HG03457 (cell line): ENCODE measurements at regions not wholly inside any gene's neighbourhood (a gene's known extent, or its start where the extent isn't known, plus 50 kb on each side); places are given as distances from the start of the nearest gene placed in this dataset.

ENCODE experiments used
- ATAC-seq: cut with Tn5 transposase; IDR thresholded peaks from one replicate; pipeline ENCODE4 v1.9.1; 2021; ENCODE audit warnings: moderate number of reproducible peaks; ENCODE audit not compliant: unreplicated experiment

DNA sequence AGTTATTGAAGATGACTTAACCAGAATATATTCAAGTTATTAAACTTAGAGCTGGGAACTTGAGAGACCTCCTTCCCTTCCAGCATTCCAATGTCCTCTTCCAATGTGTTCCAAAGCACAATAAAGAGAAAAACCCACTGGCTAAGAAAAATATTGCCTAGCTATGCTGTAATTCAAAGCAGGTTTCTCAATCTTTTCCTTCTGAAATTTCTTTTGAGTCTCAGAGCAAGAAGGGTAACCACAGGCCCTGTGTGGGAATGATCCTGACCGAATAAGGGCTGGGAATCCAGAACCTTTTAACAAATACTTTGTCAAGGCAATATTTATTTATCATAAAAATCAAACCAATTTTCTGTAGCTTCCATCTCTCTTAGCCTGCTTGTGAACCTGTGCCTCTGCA lies 150.7 kb upstream of the SFRP2 start:
- ATAC-seq, result no peak

DNA sequence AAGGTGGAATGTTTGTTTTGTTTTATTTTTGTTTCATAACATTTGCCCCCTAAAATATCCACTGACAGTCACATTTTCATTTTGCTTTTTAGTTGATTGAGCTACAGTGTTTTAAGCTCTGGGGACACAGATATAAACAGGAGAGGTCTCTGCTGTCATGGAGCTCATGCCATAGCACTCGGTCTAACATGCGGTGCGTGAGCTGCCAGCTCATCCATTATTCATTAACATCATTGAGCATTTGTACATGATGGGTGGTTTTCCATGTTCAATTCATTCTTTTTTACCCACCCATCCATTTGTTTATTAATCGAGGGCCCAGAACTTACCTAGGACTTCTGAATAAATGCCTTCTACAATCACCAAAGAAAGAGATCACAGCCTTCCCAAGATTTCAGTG lies 150.1 kb upstream of the SFRP2 start:
- no peak for ATAC-seq

DNA sequence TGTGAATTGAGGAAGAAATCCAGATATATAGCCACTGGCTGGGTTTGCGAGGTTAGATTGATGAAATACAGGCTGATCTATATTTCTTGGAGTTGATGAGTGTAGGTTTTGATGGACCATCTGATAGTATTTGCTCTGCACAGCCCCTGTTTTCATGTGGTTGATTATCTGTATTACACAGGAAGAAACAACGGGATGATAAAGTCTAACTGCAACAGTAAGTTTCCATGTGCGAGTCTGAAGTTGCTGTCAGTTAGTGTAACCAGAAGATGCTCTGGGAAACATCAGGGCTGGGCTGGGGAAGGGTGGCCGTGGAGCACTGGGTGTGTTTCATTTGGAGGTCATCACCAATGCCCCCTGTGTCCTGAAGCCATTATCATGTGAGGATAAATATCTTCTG lies 148.4 kb upstream of the SFRP2 start:
- no peak for ATAC-seq

- ATAC-seq, result no peak
Measured at GRCh38 chr4:153936121-153936520, 147.2 kb upstream of the SFRP2 start.

- ATAC-seq, result no peak
Measured at GRCh38 chr4:153934688-153935017, 145.8 kb upstream of the SFRP2 start.

- no peak for ATAC-seq
Measured at GRCh38 chr4:153933915-153934687, 145.2 kb upstream of the SFRP2 start.

- ATAC-seq, result no peak
Measured at GRCh38 chr4:153931804-153932203, 142.9 kb upstream of the SFRP2 start.

DNA sequence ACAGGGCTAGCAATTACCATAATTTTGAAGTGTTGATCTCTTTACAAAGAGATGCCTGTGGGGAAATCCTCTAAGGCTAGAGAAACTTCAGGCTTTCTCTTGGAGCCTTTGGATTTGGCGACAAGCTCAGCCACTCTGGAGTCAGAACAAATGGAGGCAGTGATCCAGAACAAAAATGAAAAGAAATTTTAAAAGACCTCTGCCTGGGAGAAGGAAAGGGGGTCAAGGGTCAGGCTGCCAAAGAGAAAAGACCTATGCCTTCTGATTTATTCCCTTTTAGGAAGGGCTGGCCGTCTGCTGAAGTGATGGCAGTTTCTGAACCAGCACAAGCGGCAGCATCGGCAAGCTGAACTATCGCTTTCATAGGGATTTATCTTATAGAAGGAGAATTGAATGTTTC lies 140.8 kb upstream of the SFRP2 start:
- no peak for ATAC-seq

GRCh38 chr4:153927451-153927850 lies 138.6 kb upstream of the SFRP2 start:
- ATAC-seq, result no peak

DNA sequence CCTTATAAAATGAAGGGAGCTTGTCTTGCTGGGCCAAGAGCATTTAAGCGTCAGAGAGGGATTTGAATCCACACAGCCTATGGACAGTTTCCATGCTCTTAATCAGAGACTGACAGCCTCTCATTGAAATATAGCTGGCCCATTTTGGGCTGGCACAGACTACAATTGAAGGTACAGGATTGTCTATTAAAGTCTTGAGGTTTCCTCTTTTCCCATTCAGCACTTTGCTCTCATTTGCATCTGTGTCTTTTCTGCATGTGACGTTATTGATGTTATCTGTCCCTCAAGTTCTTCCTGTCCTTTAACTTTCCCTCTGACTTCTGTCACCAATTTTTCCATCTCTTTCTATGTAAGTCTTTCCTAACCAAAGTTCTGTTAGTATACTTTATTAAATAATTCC lies 133.3 kb upstream of the SFRP2 start:
- no peak for ATAC-seq

- no peak for ATAC-seq
Measured at GRCh38 chr4:153919667-153920066, 130.8 kb upstream of the SFRP2 start.

GRCh38 chr4:153916273-153916755 lies 127.4 kb upstream of the SFRP2 start:
- ATAC-seq, result peak; percentile 97

DNA sequence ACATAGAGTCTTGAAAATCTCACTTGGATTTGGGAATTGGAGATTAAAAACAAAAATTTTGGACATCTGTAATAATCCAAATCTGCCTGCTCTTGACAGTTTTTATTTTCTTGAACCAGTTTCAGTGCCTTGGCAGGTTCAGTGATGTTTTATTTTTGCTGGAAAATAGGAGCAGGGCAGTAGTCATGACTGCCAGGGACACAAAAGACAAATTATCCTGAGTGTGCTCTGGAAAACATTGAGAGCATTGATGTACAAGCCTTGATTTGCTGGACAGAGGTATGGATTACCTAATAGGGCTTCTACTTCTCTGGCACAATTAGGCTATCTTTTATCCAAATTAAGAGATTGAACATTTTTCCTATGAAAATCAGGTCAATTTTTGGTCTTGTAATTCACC lies 123.4 kb upstream of the SFRP2 start:
- ATAC-seq, result no peak

GRCh38 chr4:153909672-153910071 lies 120.8 kb upstream of the SFRP2 start:
- no peak for ATAC-seq

- ATAC-seq, result no peak
Measured at GRCh38 chr4:153906231-153906630, 117.3 kb upstream of the SFRP2 start.

DNA sequence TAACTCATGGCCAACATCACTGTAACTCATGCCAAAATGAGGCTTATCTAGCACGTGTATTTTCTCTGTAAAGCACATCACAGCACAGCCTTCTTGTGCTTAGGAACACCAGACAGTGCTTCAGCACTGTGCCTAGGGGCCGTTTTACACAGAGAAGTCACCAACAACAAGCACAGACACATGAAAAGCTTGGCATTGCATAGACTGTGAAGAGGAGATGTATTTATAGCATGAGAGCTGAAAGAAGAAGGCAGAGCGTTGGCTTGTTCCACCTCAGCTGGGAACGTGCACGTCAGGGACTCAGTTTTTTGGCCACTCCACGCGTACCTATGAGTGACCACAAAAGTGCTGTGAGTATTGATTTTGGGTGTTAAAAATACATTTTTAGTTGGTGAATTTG lies 116.3 kb upstream of the SFRP2 start:
- ATAC-seq, result no peak

GRCh38 chr4:153904011-153904410 lies 115.1 kb upstream of the SFRP2 start:
- no peak for ATAC-seq

- ATAC-seq, result no peak
Measured at GRCh38 chr4:153901220-153901619, 112.3 kb upstream of the SFRP2 start.

- no peak for ATAC-seq
Measured at GRCh38 chr4:153900426-153900825, 111.5 kb upstream of the SFRP2 start.

GRCh38 chr4:153890761-153891160 lies 101.9 kb upstream of the SFRP2 start:
- no peak for ATAC-seq

GRCh38 chr4:153887217-153887616 lies 98.3 kb upstream of the SFRP2 start:
- ATAC-seq, result no peak

DNA sequence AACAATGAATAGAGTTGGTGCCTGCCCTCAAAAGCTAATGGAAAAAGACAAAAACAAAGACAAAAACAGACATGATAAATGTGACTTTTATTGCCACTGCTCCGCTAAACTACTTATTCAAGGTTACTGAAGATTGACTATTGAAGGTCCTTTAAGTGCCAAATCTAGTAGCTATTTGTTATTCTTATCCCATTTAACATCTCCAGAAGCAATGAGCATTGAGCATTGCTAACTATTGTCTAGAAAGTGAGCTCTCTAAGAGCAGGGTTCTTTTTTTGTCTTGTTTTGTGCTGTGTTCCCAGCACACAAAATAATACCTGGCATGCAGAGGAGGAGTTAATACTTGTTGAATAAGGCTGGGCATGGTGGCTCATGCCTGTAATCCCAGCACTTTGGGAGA lies 95.4 kb upstream of the SFRP2 start:
- no peak for ATAC-seq

DNA sequence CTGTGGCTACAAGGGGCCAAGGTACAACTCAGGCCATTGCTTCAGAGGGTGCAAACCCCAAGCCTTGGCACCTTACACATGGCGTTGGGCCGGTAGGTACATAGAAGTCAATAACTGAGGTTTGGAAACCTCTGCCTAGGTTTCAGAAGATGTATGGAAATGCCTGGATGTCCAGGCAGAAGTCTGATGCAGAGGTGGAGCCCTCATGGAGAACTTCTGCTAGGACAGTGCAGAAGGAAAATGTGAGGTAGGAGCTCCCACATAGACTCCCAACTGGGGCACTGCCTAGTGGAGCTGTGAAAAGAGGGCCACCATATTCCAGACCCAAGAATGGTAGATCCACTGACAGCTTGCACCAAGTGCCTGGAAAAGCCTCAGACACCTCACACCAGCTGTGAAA lies 92.1 kb upstream of the SFRP2 start:
- no peak for ATAC-seq
